HG02970 (cell line): ENCODE measurements at regions not wholly inside any gene's neighbourhood (a gene's known extent, or its start where the extent isn't known, plus 50 kb on each side); places are given as distances from the start of the nearest gene placed in this dataset.
"Not testable (repeated sequence)": the region's sequence is repeated elsewhere in the genome, so short reads cannot be mapped to it uniquely, and the experiment has no call there.

Experiments
- ATAC-seq: cut with Tn5 transposase; IDR thresholded peaks from one replicate; pipeline ENCODE4 v1.9.1; 2021; ENCODE audit warnings: mild to moderate bottlenecking, moderate library complexity, moderate number of reproducible peaks; ENCODE audit not compliant: unreplicated experiment, low FRiP score

- ATAC-seq = no peak
Measured at GRCh38 chr5:102663749-102664530, 91.2 kb upstream of the PAM start.

GRCh38 chr5:102664616-102665335 is 90.3 kb upstream of the PAM start:
- ATAC-seq = no peak

GRCh38 chr5:102666164-102666946 is 88.8 kb upstream of the PAM start:
- ATAC-seq = no peak

GRCh38 chr5:102668220-102668932 is 86.7 kb upstream of the PAM start:
- ATAC-seq = no peak

- ATAC-seq = no peak
Measured at GRCh38 chr5:102670224-102670836, 84.8 kb upstream of the PAM start.

GRCh38 chr5:102671033-102671734 is 83.9 kb upstream of the PAM start:
- not testable (repeated sequence) for ATAC-seq

GRCh38 chr5:102678267-102679058 is 76.6 kb upstream of the PAM start:
- ATAC-seq = no peak

GRCh38 chr5:102681403-102681983 is 73.6 kb upstream of the PAM start:
- ATAC-seq = peak; percentile 79

- no peak for ATAC-seq
Measured at GRCh38 chr5:102682101-102682647, 72.9 kb upstream of the PAM start.

GRCh38 chr5:102688076-102688475 is 67.0 kb upstream of the PAM start:
- not testable (repeated sequence) for ATAC-seq

GRCh38 chr5:102688581-102689342 is 66.3 kb upstream of the PAM start:
- ATAC-seq = not testable (repeated sequence)

GRCh38 chr5:102690910-102691309 is 64.2 kb upstream of the PAM start:
- ATAC-seq = no peak

GRCh38 chr5:102691434-102691833 is 63.7 kb upstream of the PAM start:
- no peak for ATAC-seq

GRCh38 chr5:102700120-102700831 is 54.8 kb upstream of the PAM start:
- no peak for ATAC-seq

- ATAC-seq = no peak
Measured at GRCh38 chr5:102700916-102701315, 54.2 kb upstream of the PAM start.

GRCh38 chr5:102701748-102702147 is 53.4 kb upstream of the PAM start:
- ATAC-seq = no peak
